Hematopoietic multipotent progenitor cell treated with erythropoietin and hydrocortisone succinate and interleukin-3 and kit ligand, for 8 days (in vitro differentiated cells): ENCODE measurements at regions not wholly inside any gene's neighbourhood (a gene's known extent, or its start where the extent isn't known, plus 50 kb on each side); places are given as distances from the start of the nearest gene placed in this dataset.
"Not testable (repeated sequence)": the region's sequence is repeated elsewhere in the genome, so short reads cannot be mapped to it uniquely, and the experiment has no call there.

Experiments
- DNase-seq: peaks from one replicate; pipeline ENCODE4 v3.0.0-alpha.2; 2015

GRCh38 chr16:66042341-66042740 is 324.1 kb upstream of the CDH5 start:
- no peak for DNase-seq

- DNase-seq = no peak
Measured at GRCh38 chr16:66041907-66042306, 324.6 kb upstream of the CDH5 start.

DNA sequence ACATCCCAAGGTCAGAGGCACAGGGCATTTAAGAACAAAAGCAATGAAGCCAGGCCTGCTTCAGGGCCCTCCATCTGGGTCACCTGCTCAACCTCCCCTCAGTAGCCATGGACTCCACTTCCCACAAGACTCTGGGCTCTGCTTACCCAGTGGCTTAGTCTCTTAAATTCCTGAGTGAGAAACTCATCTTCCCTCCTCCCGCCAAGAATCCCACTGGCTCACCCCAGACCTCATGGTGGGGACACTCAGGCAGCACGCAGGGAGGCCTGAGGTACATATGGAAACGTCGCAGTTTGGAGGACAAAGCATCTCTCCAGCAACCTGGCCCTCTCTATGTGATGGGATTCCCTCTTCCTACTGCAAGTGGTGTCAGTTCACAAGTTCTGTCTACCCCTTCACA is 326.7 kb upstream of the CDH5 start:
- DNase-seq = no peak

GRCh38 chr16:66036793-66037715 is 329.4 kb upstream of the CDH5 start:
- no peak for DNase-seq

DNA sequence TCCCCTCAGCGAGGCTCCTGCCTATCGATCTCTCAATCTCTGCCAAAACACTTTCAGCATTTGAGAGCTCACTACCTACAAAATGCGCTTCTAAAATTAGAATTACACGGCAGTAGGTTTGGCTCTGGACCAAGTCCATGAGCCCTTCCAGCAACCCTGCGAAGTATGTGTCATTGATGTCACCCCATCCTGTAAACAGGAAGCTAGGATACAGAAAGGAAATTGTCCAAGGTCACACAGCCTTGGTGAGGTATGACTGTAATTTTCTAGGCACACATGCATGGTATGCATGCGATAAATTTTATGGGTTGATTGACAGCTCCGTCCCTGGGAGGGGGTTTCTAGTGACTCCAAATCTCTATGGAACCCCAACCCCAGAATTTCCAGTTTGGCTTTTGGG is 330.3 kb upstream of the CDH5 start:
- no peak for DNase-seq

DNA sequence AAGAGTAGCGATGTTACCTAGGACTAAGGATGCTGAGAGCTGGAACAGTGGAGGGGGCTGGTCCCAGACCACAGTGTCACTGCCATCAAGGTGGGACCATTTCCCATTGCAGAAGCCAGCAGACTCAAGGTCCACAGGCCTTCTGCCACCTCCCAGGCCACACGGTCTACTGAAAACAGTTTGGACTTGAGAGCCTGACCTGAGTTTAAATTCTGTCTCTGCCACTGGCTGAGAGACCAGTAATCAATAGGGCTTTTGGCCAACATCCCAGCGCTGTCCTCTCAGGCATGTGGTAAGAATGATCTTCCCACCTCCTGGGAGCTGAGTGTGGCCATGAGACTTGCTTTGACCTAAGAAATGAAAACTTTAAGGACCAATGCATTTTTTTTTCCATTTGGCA is 331.4 kb upstream of the CDH5 start:
- DNase-seq = no peak

DNA sequence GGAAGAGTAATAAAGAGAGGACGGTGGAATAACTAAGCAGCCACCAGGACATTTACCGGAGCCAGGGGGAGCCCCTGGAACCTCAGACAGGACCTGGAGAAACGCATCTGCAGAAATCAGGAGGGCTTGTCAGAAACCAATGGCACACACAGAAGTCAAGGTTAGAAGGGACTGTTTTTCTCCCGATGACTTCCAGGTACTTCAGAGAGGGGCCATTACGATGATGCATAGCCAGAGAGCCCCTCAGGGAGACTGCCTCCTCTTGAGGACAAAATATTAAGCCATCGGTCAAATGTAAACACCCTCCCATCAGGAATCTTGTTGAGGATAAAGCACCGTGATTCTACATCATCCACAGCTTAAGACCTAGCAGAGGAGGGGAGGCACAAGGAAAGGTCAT is 333.6 kb upstream of the CDH5 start:
- DNase-seq = no peak

DNA sequence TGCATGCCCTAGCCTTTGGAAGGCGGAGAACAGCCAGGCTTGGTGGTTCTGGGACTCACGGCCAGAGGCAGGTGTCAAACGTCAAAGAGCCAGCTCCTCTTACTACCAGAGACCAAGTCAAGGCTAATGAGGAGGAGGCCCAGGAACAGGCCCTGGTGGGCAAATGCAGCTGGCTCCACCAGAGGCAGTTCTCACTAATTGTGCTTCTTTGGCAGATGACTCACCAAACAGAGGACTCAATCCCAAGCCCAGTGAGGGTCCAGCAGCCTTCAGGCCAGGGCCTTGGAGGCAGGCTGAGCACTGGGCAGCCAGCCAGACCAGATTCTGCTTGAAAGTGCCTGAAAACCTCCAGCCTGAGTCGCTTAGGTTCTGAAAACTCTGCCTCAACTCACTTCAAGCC is 336.5 kb upstream of the CDH5 start:
- DNase-seq = no peak

DNA sequence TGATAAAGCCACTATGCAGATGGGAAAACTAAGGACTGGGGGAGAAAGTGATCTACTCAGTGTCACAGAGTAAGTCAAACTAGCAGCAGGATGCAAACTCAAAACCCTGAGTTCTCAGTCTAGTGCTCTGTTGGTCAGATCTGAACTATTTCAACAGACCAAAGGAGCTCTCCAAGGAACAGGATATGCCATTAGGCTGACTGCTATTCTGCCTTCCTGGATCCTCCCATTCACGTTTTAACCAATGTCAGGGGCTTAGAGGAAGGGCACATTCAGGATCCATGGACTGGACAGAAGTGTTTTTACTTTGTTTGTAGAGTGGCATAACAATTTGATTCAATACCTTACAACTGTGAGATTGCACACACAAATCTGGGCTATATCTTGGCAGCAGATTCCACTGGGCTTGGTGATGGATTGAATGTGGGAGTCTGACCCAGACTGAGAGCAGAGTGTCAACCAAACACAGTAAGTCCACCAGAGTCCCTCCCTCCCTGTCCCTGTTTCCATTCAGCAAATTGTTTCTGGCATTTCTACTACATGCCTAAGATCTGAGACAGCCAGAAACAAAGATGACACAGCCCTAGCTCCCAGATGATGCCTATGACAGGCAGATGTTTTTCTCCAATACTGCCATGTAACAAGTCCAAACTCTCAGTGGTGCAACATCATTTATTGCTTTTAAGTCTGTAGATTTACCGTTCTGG is 337.8 kb upstream of the CDH5 start:
- no peak for DNase-seq

DNA sequence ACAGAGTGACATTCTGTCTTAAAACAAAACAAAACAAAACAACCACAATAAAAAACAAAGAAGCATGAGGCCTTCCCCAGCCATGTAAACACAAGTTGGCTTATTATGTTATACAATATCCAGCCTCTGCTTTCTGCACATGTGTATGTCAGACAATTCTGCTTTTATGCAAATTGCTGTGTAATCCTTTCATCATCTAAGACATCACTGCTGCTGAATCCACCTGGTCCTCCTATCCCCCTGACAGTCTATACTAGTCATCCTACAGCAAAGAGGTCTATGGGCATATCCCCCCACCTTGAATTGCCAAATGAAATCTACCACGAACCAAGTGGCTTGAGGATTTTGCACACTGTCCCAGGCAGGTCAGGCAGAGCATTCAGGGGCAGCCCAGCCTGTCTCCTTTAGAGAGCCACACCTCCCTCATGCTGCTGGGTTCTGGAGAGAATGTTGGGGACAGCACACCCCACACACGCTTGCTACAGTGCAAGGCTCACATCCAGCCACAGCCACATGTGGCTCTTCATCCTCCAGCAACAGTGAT is 339.6 kb upstream of the CDH5 start:
- no peak for DNase-seq

- no peak for DNase-seq
Measured at GRCh38 chr16:66026211-66026610, 340.3 kb upstream of the CDH5 start.

DNA sequence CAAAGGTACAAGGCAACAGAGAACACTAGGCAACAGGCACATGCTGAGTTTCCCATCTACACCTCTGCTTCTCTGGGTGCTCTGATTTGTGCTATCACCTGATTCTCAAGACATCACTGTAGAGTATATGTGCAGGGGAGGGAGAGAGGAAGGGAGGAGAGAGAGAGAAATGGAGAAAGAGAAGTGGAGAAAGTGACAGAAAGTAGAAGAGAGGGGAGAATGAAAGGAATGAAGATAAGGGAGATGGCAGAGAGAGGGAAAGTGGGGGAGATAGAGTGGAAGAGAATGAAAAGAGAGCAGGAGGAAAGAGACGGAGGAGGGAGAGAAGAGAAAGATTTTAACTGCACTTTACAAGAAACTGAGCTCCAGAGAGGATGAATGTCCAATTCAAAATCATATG is 340.7 kb upstream of the CDH5 start:
- DNase-seq = no peak

DNA sequence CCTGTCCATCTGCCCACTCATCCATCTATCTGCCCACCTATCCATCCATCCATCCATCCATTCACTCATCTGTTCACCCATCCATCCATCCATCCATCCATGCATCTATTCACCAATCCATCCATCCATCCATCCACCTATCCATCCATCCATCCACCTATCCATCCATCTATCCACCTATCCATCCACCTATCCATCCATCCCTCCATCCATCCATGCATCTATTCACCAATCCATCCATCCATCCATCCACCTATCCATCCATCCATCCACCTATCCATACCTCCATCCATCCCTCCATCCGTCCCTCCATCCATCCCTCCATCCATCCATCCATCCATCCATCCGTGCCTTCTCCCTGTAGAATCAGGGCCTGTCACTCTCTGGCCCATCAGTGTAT is 341.9 kb upstream of the CDH5 start:
- not testable (repeated sequence) for DNase-seq

GRCh38 chr16:66023481-66023880 is 343.0 kb upstream of the CDH5 start:
- DNase-seq = no peak

GRCh38 chr16:66020642-66021041 is 345.8 kb upstream of the CDH5 start:
- DNase-seq = no peak

DNA sequence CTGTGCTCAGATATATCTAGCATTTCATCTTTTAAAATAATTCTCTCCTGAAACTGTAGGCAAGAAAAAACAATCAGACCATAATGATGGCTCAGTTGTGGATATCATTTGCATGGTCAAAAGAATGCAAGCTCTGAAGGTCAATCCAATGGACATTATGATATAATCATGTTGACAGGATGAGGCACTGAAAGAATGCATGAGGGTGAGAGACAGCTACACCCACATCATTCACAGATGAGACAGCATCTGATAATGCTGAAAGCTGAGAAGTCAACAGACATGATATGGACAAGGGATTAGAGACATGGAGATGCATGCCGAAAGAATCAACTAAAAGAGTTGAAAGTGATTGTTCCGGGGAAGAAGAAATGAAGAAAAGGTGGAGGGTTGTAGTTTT is 346.4 kb upstream of the CDH5 start:
- DNase-seq = no peak

DNA sequence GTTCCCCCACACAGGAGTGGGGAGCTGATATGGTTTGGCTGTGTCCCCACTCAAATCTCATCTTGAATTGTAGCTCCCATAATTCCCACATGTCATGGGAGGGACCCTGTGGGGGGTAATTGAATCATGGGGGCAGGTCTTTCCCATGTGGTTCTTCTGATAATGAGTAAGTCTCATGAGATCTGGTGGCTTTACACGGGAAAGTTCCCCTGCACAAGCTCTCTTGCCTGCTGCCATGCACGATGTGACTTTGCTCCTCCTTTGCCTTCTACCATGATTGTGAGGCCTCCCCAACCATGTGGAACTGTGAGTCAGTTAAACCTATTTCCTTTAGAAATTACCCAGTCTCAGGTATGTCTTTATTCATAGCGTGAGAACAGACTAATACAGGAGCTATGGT is 347.0 kb upstream of the CDH5 start:
- DNase-seq = not testable (repeated sequence)

- DNase-seq = no peak
Measured at GRCh38 chr16:66014221-66014620, 352.3 kb upstream of the CDH5 start.

- no peak for DNase-seq
Measured at GRCh38 chr16:66013486-66013885, 353.0 kb upstream of the CDH5 start.

DNA sequence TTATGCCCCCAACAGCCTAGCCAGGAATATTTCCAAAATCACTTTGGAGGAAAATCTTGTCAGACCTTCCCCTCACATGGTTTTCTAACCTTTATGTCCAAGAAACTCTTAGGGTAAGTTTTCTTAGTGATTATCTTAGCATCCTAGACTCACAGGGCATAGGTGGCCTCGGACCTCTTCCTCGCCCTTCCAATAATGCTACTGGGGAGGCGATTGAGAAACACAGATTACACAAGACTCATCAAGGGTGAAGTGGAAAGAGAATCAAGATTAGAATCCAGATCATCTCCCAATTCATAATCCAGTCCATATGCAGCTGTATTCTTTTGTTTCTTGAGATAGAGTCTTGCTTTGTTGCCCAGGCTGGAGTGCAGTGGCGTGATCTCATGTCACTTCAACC is 358.4 kb upstream of the CDH5 start:
- DNase-seq = no peak

- no peak for DNase-seq
Measured at GRCh38 chr16:66007717-66008116, 358.8 kb upstream of the CDH5 start.

DNA sequence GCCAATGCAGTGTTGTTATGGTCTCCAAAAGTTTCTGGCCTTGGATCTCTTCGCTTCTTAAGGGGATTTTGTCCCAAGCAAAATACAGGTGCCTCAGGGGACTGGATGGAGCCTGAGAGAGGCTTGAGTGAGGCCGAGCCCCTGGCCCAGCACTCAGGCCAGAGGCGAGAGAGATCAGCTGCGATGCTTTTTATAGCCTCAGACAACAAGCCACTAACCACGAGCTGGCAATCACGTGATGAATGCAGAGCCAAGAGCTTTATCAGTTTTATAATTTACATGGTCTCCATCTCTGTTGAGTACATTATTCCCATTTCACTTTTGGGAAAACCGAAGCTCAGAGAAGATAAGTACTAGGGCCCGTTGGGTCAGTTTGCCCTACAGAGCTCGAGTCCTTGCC is 360.0 kb upstream of the CDH5 start:
- DNase-seq = no peak

DNA sequence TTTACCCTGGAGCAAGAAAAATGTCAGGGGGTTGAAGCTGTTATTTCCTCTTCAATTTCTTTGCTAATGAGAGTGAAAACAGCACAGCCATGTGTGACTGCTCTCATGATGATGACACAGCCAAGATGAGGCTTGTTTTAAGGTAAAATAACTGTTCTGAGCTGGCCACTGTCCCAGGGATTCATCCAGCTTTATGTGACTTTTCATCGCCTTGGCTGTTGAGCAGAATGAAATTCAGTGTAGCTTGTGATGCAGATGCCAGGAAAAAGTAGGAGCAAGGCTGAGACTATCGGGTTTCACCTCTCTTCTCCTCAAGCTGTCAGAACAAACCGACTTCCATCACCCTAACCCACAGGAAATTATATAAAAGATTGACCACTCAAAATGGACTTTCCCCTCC is 361.8 kb upstream of the CDH5 start:
- DNase-seq = no peak

- DNase-seq = no peak
Measured at GRCh38 chr16:66003201-66003600, 363.3 kb upstream of the CDH5 start.
